Ectodermal cell (in vitro differentiated cells): ENCODE measurements at regions not wholly inside any gene's neighbourhood (a gene's known extent, or its start where the extent isn't known, plus 50 kb on each side); places are given as distances from the start of the nearest gene placed in this dataset.
"Not testable (repeated sequence)": the region's sequence is repeated elsewhere in the genome, so short reads cannot be mapped to it uniquely, and the experiment has no call there.

Experiments
- H3K27ac ChIP-seq: 2 replicates; pipeline ENCODE4 v1.7.0; 2013; ENCODE audit warnings: mild to moderate bottlenecking, low read depth, low read length; ENCODE audit not compliant: insufficient read depth, poor library complexity, severe bottlenecking
- H3K27me3 ChIP-seq: 2 replicates; pipeline ENCODE4 v1.7.0; 2013; ENCODE audit warnings: mild to moderate bottlenecking, low read length; ENCODE audit not compliant: insufficient read depth, control insufficient read depth, poor library complexity, severe bottlenecking
- H3K36me3 ChIP-seq: one replicate; pipeline ENCODE4 v1.7.0; 2013; ENCODE audit warnings: low read length; ENCODE audit not compliant: control insufficient read depth, insufficient read depth
- H3K4me1 ChIP-seq: one replicate; pipeline ENCODE4 v1.7.0; 2013; ENCODE audit warnings: low read length; ENCODE audit not compliant: control insufficient read depth, insufficient read depth
- H3K4me3 ChIP-seq: 2 replicates; pipeline ENCODE4 v1.7.0; 2013; ENCODE audit warnings: low read depth, low read length, control low read depth; ENCODE audit not compliant: insufficient read depth
- H3K9me3 ChIP-seq: 2 replicates; pipeline ENCODE4 v1.7.0; 2013; ENCODE audit warnings: mild to moderate bottlenecking, low read length, moderate library complexity; ENCODE audit not compliant: control insufficient read depth
- whole genome bisulfite sequencing, 2 experiments: methylation state at CpG; one replicate each; pipeline ENCODE4 v1.1.7; 2013; ENCODE audit warnings: missing lambda C conversion rate in 2 of 2; 5-methylcytosine and 5-hydroxymethylcytosine counted together

- not testable (repeated sequence) for H3K27ac ChIP-seq, H3K9me3 ChIP-seq, H3K4me3 ChIP-seq, H3K36me3 ChIP-seq, H3K27me3 ChIP-seq, H3K4me1 ChIP-seq
- 91 to 93% methylated on average over 11 of the region's 11 CpGs for WGBS, 2 experiments
Observed at GRCh38 chr20:25989686-25990085, 293.0 kb upstream of the ZNF337 start.

- Histone ChIP-seq H3K27me3 (no peaks in the 10 kb centered on the region), H3K36me3 (no peaks in the 10 kb centered on the region), H3K4me1 (no peaks in the 10 kb centered on the region), H3K4me3 (no peak overlapping the region), H3K9me3 (no peaks in the 10 kb centered on the region), H3K27ac (no peak overlapping the region)
- 90% methylated on average over 19 of the region's 19 CpGs for WGBS, 2 experiments
Observed at GRCh38 chr20:25989196-25989595, 292.5 kb upstream of the ZNF337 start.

- not testable (repeated sequence) for H3K27me3 ChIP-seq, H3K4me3 ChIP-seq, H3K4me1 ChIP-seq, H3K36me3 ChIP-seq, H3K27ac ChIP-seq, H3K9me3 ChIP-seq
- 93 to 95% methylated on average over 14 of the region's 14 CpGs for WGBS, 2 experiments
Observed at GRCh38 chr20:25987928-25988560, 291.4 kb upstream of the ZNF337 start.

- Histone ChIP-seq H3K4me1 (no peaks in the 10 kb centered on the region), H3K27me3 (no peaks in the 10 kb centered on the region), H3K9me3 (no peaks in the 10 kb centered on the region), H3K36me3 (no peaks in the 10 kb centered on the region), H3K27ac (no peak overlapping the region), H3K4me3 (no peak overlapping the region)
- WGBS, 2 experiments: 49 to 56% methylated on average over 44 to 45 of the region's 46 CpGs
Observed at GRCh38 chr20:25987073-25987927, 290.6 kb upstream of the ZNF337 start.

- H3K4me1 ChIP-seq: no peaks in the 10 kb centered on the region
- no peak overlapping the region for H3K27ac ChIP-seq
- H3K4me3 ChIP-seq: no peak overlapping the region
- no peaks in the 10 kb centered on the region for H3K36me3 ChIP-seq
- H3K9me3 ChIP-seq: no peaks in the 10 kb centered on the region
- 94 to 95% methylated on average over 15 of the region's 15 CpGs for WGBS, 2 experiments
- no peaks in the 10 kb centered on the region for H3K27me3 ChIP-seq
Observed at GRCh38 chr20:25985597-25985996, 288.9 kb upstream of the ZNF337 start.

GRCh38 chr20:25984933-25985332, 288.3 kb upstream of the ZNF337 start:
- no peaks in the 10 kb centered on the region for H3K36me3 ChIP-seq
- no peaks in the 10 kb centered on the region for H3K4me1 ChIP-seq
- 94 to 96% methylated on average over 27 of the region's 27 CpGs for WGBS, 2 experiments
- H3K27ac ChIP-seq: no peak overlapping the region
- H3K4me3 ChIP-seq: no peak overlapping the region
- H3K9me3 ChIP-seq: no peaks in the 10 kb centered on the region
- no peaks in the 10 kb centered on the region for H3K27me3 ChIP-seq

- not testable (repeated sequence) for H3K36me3 ChIP-seq, H3K4me3 ChIP-seq, H3K27me3 ChIP-seq, H3K27ac ChIP-seq, H3K9me3 ChIP-seq, H3K4me1 ChIP-seq
Observed at GRCh38 chr20:25982701-25983100, 286.0 kb upstream of the ZNF337 start.

GRCh38 chr20:25978450-25979190, 282.0 kb upstream of the ZNF337 start:
- H3K27me3 ChIP-seq, H3K4me3 ChIP-seq, H3K4me1 ChIP-seq, H3K36me3 ChIP-seq, H3K27ac ChIP-seq, H3K9me3 ChIP-seq: not testable (repeated sequence)
- WGBS, 2 experiments: 93 to 94% methylated on average over 10 of the region's 10 CpGs

GRCh38 chr20:25975816-25976215, 279.2 kb upstream of the ZNF337 start:
- 61 to 65% methylated on average over 3 of the region's 3 CpGs for WGBS, 2 experiments
- not testable (repeated sequence) for H3K9me3 ChIP-seq, H3K27me3 ChIP-seq, H3K27ac ChIP-seq, H3K4me1 ChIP-seq, H3K4me3 ChIP-seq, H3K36me3 ChIP-seq

GRCh38 chr20:25965203-25965602, 268.6 kb upstream of the ZNF337 start:
- not testable (repeated sequence) for H3K27me3 ChIP-seq, H3K27ac ChIP-seq, H3K4me1 ChIP-seq, H3K4me3 ChIP-seq, H3K36me3 ChIP-seq, H3K9me3 ChIP-seq
- WGBS, 2 experiments: 74 to 76% methylated on average over 2 to 4 of the region's 4 CpGs
